Neural cell (in vitro differentiated cells): ENCODE measurements at regions not wholly inside any gene's neighbourhood (a gene's known extent, or its start where the extent isn't known, plus 50 kb on each side); places are given as distances from the start of the nearest gene placed in this dataset.
"Not testable (repeated sequence)": the region's sequence is repeated elsewhere in the genome, so short reads cannot be mapped to it uniquely, and the experiment has no call there.

Experiments
- EP300 ChIP-seq: fragments of 450-650 bp; conservative IDR thresholded peaks from 2 replicates; pipeline ENCODE4 v1.6.1; 2014; ENCODE audit warnings: antibody characterized with exemption, mild to moderate bottlenecking, moderate library complexity; ENCODE audit not compliant: poor library complexity, severe bottlenecking
- EZH2 ChIP-seq: fragments of 200-600, 300-800 bp; shearing (Covaris generic), sonication (generic); IDR thresholded peaks from 2 replicates; pipeline ENCODE4 v1.6.1; 2014; ENCODE audit warnings: antibody characterized with exemption, low read length, borderline replicate concordance, mild to moderate bottlenecking; ENCODE audit not compliant: insufficient read depth, poor library complexity, severe bottlenecking
- POLR2AphosphoS5 ChIP-seq: IDR thresholded peaks from 2 replicates; pipeline ENCODE4 v1.6.1; 2012
- RAD21 ChIP-seq: fragments of 450-650 bp; conservative IDR thresholded peaks from 2 replicates; pipeline ENCODE4 v1.6.1; 2014; ENCODE audit warnings: antibody characterized with exemption, mild to moderate bottlenecking, moderate library complexity
- TF ChIP-seq, protein P1 (sequence below): fragments of 450-650 bp; IDR thresholded peaks from 2 replicates; pipeline ENCODE4 v1.5.1; 2014; ENCODE audit warnings: antibody characterized with exemption, mild to moderate bottlenecking, moderate library complexity; ENCODE audit not compliant: poor library complexity, severe bottlenecking

GRCh38 chrX:146046011-146046715 is 228.5 kb downstream of the SLITRK2 start:
- TF ChIP-seq, protein P1, sequence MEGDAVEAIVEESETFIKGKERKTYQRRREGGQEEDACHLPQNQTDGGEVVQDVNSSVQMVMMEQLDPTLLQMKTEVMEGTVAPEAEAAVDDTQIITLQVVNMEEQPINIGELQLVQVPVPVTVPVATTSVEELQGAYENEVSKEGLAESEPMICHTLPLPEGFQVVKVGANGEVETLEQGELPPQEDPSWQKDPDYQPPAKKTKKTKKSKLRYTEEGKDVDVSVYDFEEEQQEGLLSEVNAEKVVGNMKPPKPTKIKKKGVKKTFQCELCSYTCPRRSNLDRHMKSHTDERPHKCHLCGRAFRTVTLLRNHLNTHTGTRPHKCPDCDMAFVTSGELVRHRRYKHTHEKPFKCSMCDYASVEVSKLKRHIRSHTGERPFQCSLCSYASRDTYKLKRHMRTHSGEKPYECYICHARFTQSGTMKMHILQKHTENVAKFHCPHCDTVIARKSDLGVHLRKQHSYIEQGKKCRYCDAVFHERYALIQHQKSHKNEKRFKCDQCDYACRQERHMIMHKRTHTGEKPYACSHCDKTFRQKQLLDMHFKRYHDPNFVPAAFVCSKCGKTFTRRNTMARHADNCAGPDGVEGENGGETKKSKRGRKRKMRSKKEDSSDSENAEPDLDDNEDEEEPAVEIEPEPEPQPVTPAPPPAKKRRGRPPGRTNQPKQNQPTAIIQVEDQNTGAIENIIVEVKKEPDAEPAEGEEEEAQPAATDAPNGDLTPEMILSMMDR, result not testable (repeated sequence)
- TF ChIP-seq EZH2, POLR2AphosphoS5, RAD21, EP300: not testable (repeated sequence)
